Renal pelvis (tissue), 1 donor: ENCODE measurements at regions not wholly inside any gene's neighbourhood (a gene's known extent, or its start where the extent isn't known, plus 50 kb on each side); places are given as distances from the start of the nearest gene placed in this dataset.

ENCODE experiments used
- DNase-seq: peaks from one replicate; pipeline ENCODE4 v3.0.0-alpha.2; 2013

- DNase-seq = no peak
Observed at GRCh38 chr2:120548627-120549608, 186.8 kb upstream of the GLI2 start.

GRCh38 chr2:120549841-120550240 is 185.8 kb upstream of the GLI2 start:
- no peak for DNase-seq

- DNase-seq = no peak
Observed at GRCh38 chr2:120550282-120550681, 185.4 kb upstream of the GLI2 start.

- no peak for DNase-seq
Observed at GRCh38 chr2:120550893-120551446, 184.7 kb upstream of the GLI2 start.

GRCh38 chr2:120551522-120551921 is 184.1 kb upstream of the GLI2 start:
- DNase-seq = no peak

GRCh38 chr2:120552079-120552478 is 183.6 kb upstream of the GLI2 start:
- no peak for DNase-seq

- peak; percentile 57 for DNase-seq
Observed at GRCh38 chr2:120552800-120553481, 182.7 kb upstream of the GLI2 start.

- no peak for DNase-seq
Observed at GRCh38 chr2:120554625-120555032, 181.0 kb upstream of the GLI2 start.

- DNase-seq = no peak
Observed at GRCh38 chr2:120555092-120555491, 180.6 kb upstream of the GLI2 start.

- no peak for DNase-seq
Observed at GRCh38 chr2:120556911-120557310, 178.8 kb upstream of the GLI2 start.

- DNase-seq = no peak
Observed at GRCh38 chr2:120558847-120559246, 176.8 kb upstream of the GLI2 start.

GRCh38 chr2:120559401-120559800 is 176.3 kb upstream of the GLI2 start:
- no peak for DNase-seq

GRCh38 chr2:120560330-120560729 is 175.3 kb upstream of the GLI2 start:
- no peak for DNase-seq

- peak; percentile 72 for DNase-seq
Observed at GRCh38 chr2:120561379-120562035, 174.2 kb upstream of the GLI2 start.

GRCh38 chr2:120562218-120563005 is 173.3 kb upstream of the GLI2 start:
- no peak for DNase-seq

GRCh38 chr2:120563616-120564015 is 172.1 kb upstream of the GLI2 start:
- DNase-seq = no peak

- DNase-seq = peak; percentile 60
Observed at GRCh38 chr2:120564213-120565094, 171.2 kb upstream of the GLI2 start.

GRCh38 chr2:120565095-120565460 is 170.6 kb upstream of the GLI2 start:
- DNase-seq = no peak

- no peak for DNase-seq
Observed at GRCh38 chr2:120565929-120566328, 169.7 kb upstream of the GLI2 start.

- no peak for DNase-seq
Observed at GRCh38 chr2:120566331-120567035, 169.2 kb upstream of the GLI2 start.
